Breast epithelium (tissue), 3 donors: ENCODE measurements at regions not wholly inside any gene's neighbourhood (a gene's known extent, or its start where the extent isn't known, plus 50 kb on each side); places are given as distances from the start of the nearest gene placed in this dataset.

Experiments
- CTCF ChIP-seq, 3 donors: fragments of 450-650 bp; IDR thresholded peaks; one replicate each; pipeline ENCODE4 v1.5.1; 2016 to 2017; ENCODE audit warnings: antibody characterized with exemption in 3 of 3, mild to moderate bottlenecking in 3 of 3, moderate library complexity in 3 of 3
- POLR2A ChIP-seq: fragments of 450-650 bp; IDR thresholded peaks from one replicate; pipeline ENCODE4 v1.6.1; 2016; ENCODE audit warnings: antibody characterized with exemption, mild to moderate bottlenecking, moderate library complexity
- POLR2AphosphoS5 ChIP-seq, 3 donors: sonication (generic); formaldehyde crosslinking; IDR thresholded peaks; one replicate each; pipeline ENCODE4 v1.6.1; 2017; ENCODE audit warnings: antibody characterized with exemption in 3 of 3

- no peak for TF ChIP-seq CTCF (IDR thresholded peaks at IDR 0.05)
- no peak for TF ChIP-seq POLR2A
- TF ChIP-seq POLR2AphosphoS5 (IDR thresholded peaks at IDR 0.05), result no peak
These were observed 188.7 kb upstream of the SEMA3E start for GRCh38 chr7:83837683-83838082.
